ENCODE measurements at regions not wholly inside any gene's neighbourhood (a gene's known extent, or its start where the extent isn't known, plus 50 kb on each side); places are given as distances from the start of the nearest gene placed in this dataset.

GRCh38 chr17:56735842-56736241, 97.9 kb downstream of the C17orf67 start:
- no peak overlapping the region for H3K4me3 ChIP-seq (ENCODE audit: low read depth, low read length)
- no peak for DNase-seq (ENCODE audit: low read depth)
- TF ChIP-seq CTCF (IDR thresholded peaks at IDR 0.05; ENCODE audit: control insufficient read depth, extremely low read depth, insufficient read depth): no peak

GRCh38 chr17:56737421-56738161, 96.1 kb downstream of the C17orf67 start:
- no peak for TF ChIP-seq CTCF (IDR thresholded peaks at IDR 0.05; ENCODE audit: control insufficient read depth, extremely low read depth, insufficient read depth)
- H3K4me3 ChIP-seq (ENCODE audit: low read depth, low read length): no peak overlapping the region
- no peak for DNase-seq (ENCODE audit: low read depth)

DNA sequence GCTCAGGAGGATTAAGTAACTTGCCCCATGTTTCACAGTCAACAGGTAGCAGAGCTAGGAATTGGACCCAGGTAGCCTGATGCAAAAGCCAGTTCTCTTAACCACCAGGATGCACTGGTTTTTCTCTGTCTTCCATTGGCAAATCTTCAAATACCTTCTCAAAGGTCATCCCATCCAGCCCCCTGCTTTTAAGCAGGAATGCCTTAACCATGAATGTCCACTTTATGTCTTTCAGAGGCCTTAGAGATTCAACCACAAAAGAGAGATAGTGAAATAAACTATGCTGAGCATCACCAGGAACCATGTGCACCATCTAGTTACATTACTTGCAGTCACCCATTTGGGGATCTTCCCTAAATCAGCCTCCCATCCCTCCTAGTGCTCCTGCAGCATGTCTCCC, 94.3 kb downstream of the C17orf67 start:
- TF ChIP-seq CTCF (IDR thresholded peaks at IDR 0.05; ENCODE audit: control insufficient read depth, extremely low read depth, insufficient read depth): no peak

GRCh38 chr17:56739776-56740175, 93.9 kb downstream of the C17orf67 start:
- no peak for DNase-seq (ENCODE audit: low read depth)
- H3K4me3 ChIP-seq (ENCODE audit: low read depth, low read length): no peak overlapping the region
- TF ChIP-seq CTCF (IDR thresholded peaks at IDR 0.05; ENCODE audit: control insufficient read depth, extremely low read depth, insufficient read depth): no peak

More for the DNA sequence above, 94.3 kb downstream of the C17orf67 start:
- no peak for DNase-seq (ENCODE audit: low read depth)
- no peak overlapping the region for H3K4me3 ChIP-seq (ENCODE audit: low read depth, low read length)

DNA sequence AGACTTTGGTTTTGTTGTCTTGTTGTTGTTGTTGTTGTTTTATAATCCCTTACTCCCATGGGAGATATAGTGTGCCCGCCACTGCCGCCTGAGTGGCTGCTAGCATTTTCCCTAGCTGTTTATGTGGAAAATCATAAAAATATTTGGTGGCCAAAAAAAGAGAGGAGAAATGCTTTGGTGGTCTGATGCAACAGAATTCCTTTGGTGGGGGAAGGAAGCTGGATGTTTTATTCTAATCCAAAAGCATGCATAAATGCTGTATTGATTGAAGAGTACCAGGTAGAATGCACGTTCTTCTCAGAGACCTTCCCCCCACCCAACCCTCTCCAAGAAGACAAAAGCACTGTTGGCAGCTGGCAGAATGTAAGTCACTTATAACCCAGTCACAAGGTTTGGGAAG, 93.2 kb downstream of the C17orf67 start:
- TF ChIP-seq CTCF (IDR thresholded peaks at IDR 0.05; ENCODE audit: control insufficient read depth, extremely low read depth, insufficient read depth): no peak
- no peak for DNase-seq (ENCODE audit: low read depth)
- no peak overlapping the region for H3K4me3 ChIP-seq (ENCODE audit: low read depth, low read length)
